ENCODE measurements at regions not wholly inside any gene's neighbourhood (a gene's known extent, or its start where the extent isn't known, plus 50 kb on each side); places are given as distances from the start of the nearest gene placed in this dataset.

- TF ChIP-seq, protein P1, sequence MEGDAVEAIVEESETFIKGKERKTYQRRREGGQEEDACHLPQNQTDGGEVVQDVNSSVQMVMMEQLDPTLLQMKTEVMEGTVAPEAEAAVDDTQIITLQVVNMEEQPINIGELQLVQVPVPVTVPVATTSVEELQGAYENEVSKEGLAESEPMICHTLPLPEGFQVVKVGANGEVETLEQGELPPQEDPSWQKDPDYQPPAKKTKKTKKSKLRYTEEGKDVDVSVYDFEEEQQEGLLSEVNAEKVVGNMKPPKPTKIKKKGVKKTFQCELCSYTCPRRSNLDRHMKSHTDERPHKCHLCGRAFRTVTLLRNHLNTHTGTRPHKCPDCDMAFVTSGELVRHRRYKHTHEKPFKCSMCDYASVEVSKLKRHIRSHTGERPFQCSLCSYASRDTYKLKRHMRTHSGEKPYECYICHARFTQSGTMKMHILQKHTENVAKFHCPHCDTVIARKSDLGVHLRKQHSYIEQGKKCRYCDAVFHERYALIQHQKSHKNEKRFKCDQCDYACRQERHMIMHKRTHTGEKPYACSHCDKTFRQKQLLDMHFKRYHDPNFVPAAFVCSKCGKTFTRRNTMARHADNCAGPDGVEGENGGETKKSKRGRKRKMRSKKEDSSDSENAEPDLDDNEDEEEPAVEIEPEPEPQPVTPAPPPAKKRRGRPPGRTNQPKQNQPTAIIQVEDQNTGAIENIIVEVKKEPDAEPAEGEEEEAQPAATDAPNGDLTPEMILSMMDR (IDR thresholded peaks at IDR 0.05; ENCODE audit: low read depth, low read length, missing input control), result no peak
- TF ChIP-seq HNF4G (IDR thresholded peaks at IDR 0.05), result no peak
- TF ChIP-seq, protein P2, sequence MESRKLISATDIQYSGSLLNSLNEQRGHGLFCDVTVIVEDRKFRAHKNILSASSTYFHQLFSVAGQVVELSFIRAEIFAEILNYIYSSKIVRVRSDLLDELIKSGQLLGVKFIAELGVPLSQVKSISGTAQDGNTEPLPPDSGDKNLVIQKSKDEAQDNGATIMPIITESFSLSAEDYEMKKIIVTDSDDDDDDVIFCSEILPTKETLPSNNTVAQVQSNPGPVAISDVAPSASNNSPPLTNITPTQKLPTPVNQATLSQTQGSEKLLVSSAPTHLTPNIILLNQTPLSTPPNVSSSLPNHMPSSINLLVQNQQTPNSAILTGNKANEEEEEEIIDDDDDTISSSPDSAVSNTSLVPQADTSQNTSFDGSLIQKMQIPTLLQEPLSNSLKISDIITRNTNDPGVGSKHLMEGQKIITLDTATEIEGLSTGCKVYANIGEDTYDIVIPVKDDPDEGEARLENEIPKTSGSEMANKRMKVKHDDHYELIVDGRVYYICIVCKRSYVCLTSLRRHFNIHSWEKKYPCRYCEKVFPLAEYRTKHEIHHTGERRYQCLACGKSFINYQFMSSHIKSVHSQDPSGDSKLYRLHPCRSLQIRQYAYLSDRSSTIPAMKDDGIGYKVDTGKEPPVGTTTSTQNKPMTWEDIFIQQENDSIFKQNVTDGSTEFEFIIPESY (IDR thresholded peaks at IDR 0.05), result no peak
- TF ChIP-seq, protein P3, sequence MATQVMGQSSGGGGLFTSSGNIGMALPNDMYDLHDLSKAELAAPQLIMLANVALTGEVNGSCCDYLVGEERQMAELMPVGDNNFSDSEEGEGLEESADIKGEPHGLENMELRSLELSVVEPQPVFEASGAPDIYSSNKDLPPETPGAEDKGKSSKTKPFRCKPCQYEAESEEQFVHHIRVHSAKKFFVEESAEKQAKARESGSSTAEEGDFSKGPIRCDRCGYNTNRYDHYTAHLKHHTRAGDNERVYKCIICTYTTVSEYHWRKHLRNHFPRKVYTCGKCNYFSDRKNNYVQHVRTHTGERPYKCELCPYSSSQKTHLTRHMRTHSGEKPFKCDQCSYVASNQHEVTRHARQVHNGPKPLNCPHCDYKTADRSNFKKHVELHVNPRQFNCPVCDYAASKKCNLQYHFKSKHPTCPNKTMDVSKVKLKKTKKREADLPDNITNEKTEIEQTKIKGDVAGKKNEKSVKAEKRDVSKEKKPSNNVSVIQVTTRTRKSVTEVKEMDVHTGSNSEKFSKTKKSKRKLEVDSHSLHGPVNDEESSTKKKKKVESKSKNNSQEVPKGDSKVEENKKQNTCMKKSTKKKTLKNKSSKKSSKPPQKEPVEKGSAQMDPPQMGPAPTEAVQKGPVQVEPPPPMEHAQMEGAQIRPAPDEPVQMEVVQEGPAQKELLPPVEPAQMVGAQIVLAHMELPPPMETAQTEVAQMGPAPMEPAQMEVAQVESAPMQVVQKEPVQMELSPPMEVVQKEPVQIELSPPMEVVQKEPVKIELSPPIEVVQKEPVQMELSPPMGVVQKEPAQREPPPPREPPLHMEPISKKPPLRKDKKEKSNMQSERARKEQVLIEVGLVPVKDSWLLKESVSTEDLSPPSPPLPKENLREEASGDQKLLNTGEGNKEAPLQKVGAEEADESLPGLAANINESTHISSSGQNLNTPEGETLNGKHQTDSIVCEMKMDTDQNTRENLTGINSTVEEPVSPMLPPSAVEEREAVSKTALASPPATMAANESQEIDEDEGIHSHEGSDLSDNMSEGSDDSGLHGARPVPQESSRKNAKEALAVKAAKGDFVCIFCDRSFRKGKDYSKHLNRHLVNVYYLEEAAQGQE (IDR thresholded peaks at IDR 0.05), result no peak
These were observed 1546.3 kb upstream of the TENM4 start for GRCh38 chr11:80987171-80987570.

All from liver (tissue), 3 donors.